ENCODE measurements at regions not wholly inside any gene's neighbourhood (a gene's known extent, or its start where the extent isn't known, plus 50 kb on each side); places are given as distances from the start of the nearest gene placed in this dataset.

GRCh38 chr20:40284611-40285010 is 404.4 kb downstream of the MAFB start:
- 90 to 96% methylated on average over 2 of the region's 2 CpGs for WGBS, 2 donors

GRCh38 chr20:40283689-40284088 is 405.3 kb downstream of the MAFB start:
- intact Hi-C loops (cut with DNase I), result loop anchor here in 1 of 2 donors (10.0 kb wide), 1 partner anchor 401 kb away; the partner anchor contains the start of gene MAFB
- no peak for ATAC-seq (ENCODE audit: low FRiP score)
- no peak for DNase-seq
- WGBS, 2 donors, result 95% methylated on average over 1 of the region's 1 CpG
- Histone ChIP-seq H3K27ac (ENCODE audit: low read depth in 1 of 2, low read length in 2 of 2) (no peak overlapping the region), H3K4me3 (ENCODE audit: low read length in 2 of 2) (no peak overlapping the region), H3K36me3 (ENCODE audit: control insufficient read depth in 1 of 2, insufficient read depth in 2 of 2, low read length in 1 of 2) (no peaks in the 10 kb centered on the region), H3K27me3 (ENCODE audit: control insufficient read depth in 1 of 2, insufficient read depth in 2 of 2, low read length in 1 of 2) (no peaks in the 10 kb centered on the region), H3K9me3 (ENCODE audit: control insufficient read depth, low read length) (no peaks in the 10 kb centered on the region), H3K4me1 (ENCODE audit: control insufficient read depth in 1 of 2, insufficient read depth in 2 of 2, low read length in 2 of 2) (no peaks in the 10 kb centered on the region)

More at GRCh38 chr20:40284611-40285010, 404.4 kb downstream of the MAFB start:
- DNase-seq, result no peak
- ATAC-seq (ENCODE audit: low FRiP score), result no peak
- Histone ChIP-seq H3K27me3 (ENCODE audit: control insufficient read depth in 1 of 2, insufficient read depth in 2 of 2, low read length in 1 of 2) (no peaks in the 10 kb centered on the region), H3K9me3 (ENCODE audit: control insufficient read depth, low read length) (no peaks in the 10 kb centered on the region), H3K4me1 (ENCODE audit: control insufficient read depth in 1 of 2, insufficient read depth in 2 of 2, low read length in 2 of 2) (no peaks in the 10 kb centered on the region), H3K4me3 (ENCODE audit: low read length in 2 of 2) (no peak overlapping the region), H3K36me3 (ENCODE audit: control insufficient read depth in 1 of 2, insufficient read depth in 2 of 2, low read length in 1 of 2) (no peaks in the 10 kb centered on the region), H3K27ac (ENCODE audit: low read depth in 1 of 2, low read length in 2 of 2) (no peak overlapping the region)
- intact Hi-C loops (cut with DNase I), result loop anchor here in 1 of 2 donors (10.0 kb wide), 1 partner anchor 400 kb away; the partner anchor contains the start of gene MAFB

- no peak for ATAC-seq (ENCODE audit: low FRiP score)
- no peaks in the 10 kb centered on the region for H3K9me3 ChIP-seq (ENCODE audit: control insufficient read depth, low read length)
- H3K36me3 ChIP-seq (ENCODE audit: control insufficient read depth in 1 of 2, insufficient read depth in 2 of 2, low read length in 1 of 2), result no peaks in the 10 kb centered on the region
- no peaks in the 10 kb centered on the region for H3K27me3 ChIP-seq (ENCODE audit: control insufficient read depth in 1 of 2, insufficient read depth in 2 of 2, low read length in 1 of 2)
- no peak overlapping the region for H3K4me3 ChIP-seq (ENCODE audit: low read length in 2 of 2)
- no peaks in the 10 kb centered on the region for H3K4me1 ChIP-seq (ENCODE audit: control insufficient read depth in 1 of 2, insufficient read depth in 2 of 2, low read length in 2 of 2)
- 87 to 90% methylated on average over 2 of the region's 2 CpGs for WGBS, 2 donors
- no peak overlapping the region for H3K27ac ChIP-seq (ENCODE audit: low read depth in 1 of 2, low read length in 2 of 2)
- intact Hi-C loops (cut with DNase I), result loop anchor here in 1 of 2 donors (10.0 kb wide), 1 partner anchor 402 kb away; the partner anchor contains the start of gene MAFB
- no peak for DNase-seq
Observed at GRCh38 chr20:40282941-40283340, 406.1 kb downstream of the MAFB start.

GRCh38 chr20:40282541-40282940 is 406.5 kb downstream of the MAFB start:
- Histone ChIP-seq H3K4me3 (ENCODE audit: low read length in 2 of 2) (no peak overlapping the region), H3K9me3 (ENCODE audit: control insufficient read depth, low read length) (no peaks in the 10 kb centered on the region), H3K27ac (ENCODE audit: low read depth in 1 of 2, low read length in 2 of 2) (no peak overlapping the region), H3K36me3 (ENCODE audit: control insufficient read depth in 1 of 2, insufficient read depth in 2 of 2, low read length in 1 of 2) (no peaks in the 10 kb centered on the region), H3K27me3 (ENCODE audit: control insufficient read depth in 1 of 2, insufficient read depth in 2 of 2, low read length in 1 of 2) (no peaks in the 10 kb centered on the region), H3K4me1 (ENCODE audit: control insufficient read depth in 1 of 2, insufficient read depth in 2 of 2, low read length in 2 of 2) (no peaks in the 10 kb centered on the region)
- DNase-seq (no peak), ATAC-seq (ENCODE audit: low FRiP score) (no peak)
- intact Hi-C loops (cut with DNase I), result loop anchor here in 1 of 2 donors (10.0 kb wide), 1 partner anchor 402 kb away; the partner anchor contains the start of gene MAFB
- WGBS, 2 donors, result 41 to 65% methylated on average over 2 of the region's 2 CpGs

- Histone ChIP-seq H3K27ac (ENCODE audit: low read depth in 1 of 2, low read length in 2 of 2) (no peak overlapping the region), H3K4me3 (ENCODE audit: low read length in 2 of 2) (no peak overlapping the region)
- no peak for ATAC-seq (ENCODE audit: low FRiP score)
Observed at GRCh38 chr20:40280616-40281015, 408.4 kb downstream of the MAFB start.

GRCh38 chr20:40279390-40279789 is 409.6 kb downstream of the MAFB start:
- DNase-seq, result peak in 1 of 2 donors; percentile 61

More at GRCh38 chr20:40280616-40281015, 408.4 kb downstream of the MAFB start:
- 96% methylated on average over 4 of the region's 4 CpGs for WGBS, 2 donors
- Histone ChIP-seq H3K36me3 (ENCODE audit: control insufficient read depth in 1 of 2, insufficient read depth in 2 of 2, low read length in 1 of 2) (no peaks in the 10 kb centered on the region), H3K9me3 (ENCODE audit: control insufficient read depth, low read length) (no peaks in the 10 kb centered on the region), H3K27me3 (ENCODE audit: control insufficient read depth in 1 of 2, insufficient read depth in 2 of 2, low read length in 1 of 2) (no peaks in the 10 kb centered on the region), H3K4me1 (ENCODE audit: control insufficient read depth in 1 of 2, insufficient read depth in 2 of 2, low read length in 2 of 2) (no peaks in the 10 kb centered on the region)
- no peak for DNase-seq
- intact Hi-C loops (cut with DNase I), result loop anchor here in 1 of 2 donors (10.0 kb wide), 1 partner anchor 404 kb away; the partner anchor contains the start of gene MAFB

GRCh38 chr20:40278673-40279072 is 410.4 kb downstream of the MAFB start:
- 94 to 97% methylated on average over 3 of the region's 3 CpGs for WGBS, 2 donors
- no peak overlapping the region for H3K27ac ChIP-seq (ENCODE audit: low read depth in 1 of 2, low read length in 2 of 2)
- ATAC-seq (ENCODE audit: low FRiP score), result no peak
- H3K27me3 ChIP-seq (ENCODE audit: control insufficient read depth in 1 of 2, insufficient read depth in 2 of 2, low read length in 1 of 2), result no peaks in the 10 kb centered on the region
- no peaks in the 10 kb centered on the region for H3K9me3 ChIP-seq (ENCODE audit: control insufficient read depth, low read length)
- no peak for DNase-seq
- H3K36me3 ChIP-seq (ENCODE audit: control insufficient read depth in 1 of 2, insufficient read depth in 2 of 2, low read length in 1 of 2), result no peaks in the 10 kb centered on the region
- H3K4me3 ChIP-seq (ENCODE audit: low read length in 2 of 2), result no peak overlapping the region
- intact Hi-C loops (cut with DNase I), result no loop called here
- H3K4me1 ChIP-seq (ENCODE audit: control insufficient read depth in 1 of 2, insufficient read depth in 2 of 2, low read length in 2 of 2), result no peaks in the 10 kb centered on the region

More at GRCh38 chr20:40279390-40279789, 409.6 kb downstream of the MAFB start:
- Histone ChIP-seq H3K27ac (ENCODE audit: low read depth in 1 of 2, low read length in 2 of 2) (no peak overlapping the region), H3K4me3 (ENCODE audit: low read length in 2 of 2) (no peak overlapping the region), H3K27me3 (ENCODE audit: control insufficient read depth in 1 of 2, insufficient read depth in 2 of 2, low read length in 1 of 2) (no peaks in the 10 kb centered on the region), H3K4me1 (ENCODE audit: control insufficient read depth in 1 of 2, insufficient read depth in 2 of 2, low read length in 2 of 2) (no peaks in the 10 kb centered on the region), H3K36me3 (ENCODE audit: control insufficient read depth in 1 of 2, insufficient read depth in 2 of 2, low read length in 1 of 2) (no peaks in the 10 kb centered on the region), H3K9me3 (ENCODE audit: control insufficient read depth, low read length) (no peaks in the 10 kb centered on the region)
- peak; percentile 73 for ATAC-seq (ENCODE audit: low FRiP score)
- 73 to 78% methylated on average over 1 of the region's 1 CpG for WGBS, 2 donors
- intact Hi-C loops (cut with DNase I), result no loop called here

GRCh38 chr20:40276301-40276700 is 412.7 kb downstream of the MAFB start:
- Histone ChIP-seq H3K27me3 (ENCODE audit: control insufficient read depth in 1 of 2, insufficient read depth in 2 of 2, low read length in 1 of 2) (no peaks in the 10 kb centered on the region), H3K9me3 (ENCODE audit: control insufficient read depth, low read length) (no peaks in the 10 kb centered on the region), H3K27ac (ENCODE audit: low read depth in 1 of 2, low read length in 2 of 2) (no peak overlapping the region), H3K4me3 (ENCODE audit: low read length in 2 of 2) (no peak overlapping the region), H3K4me1 (ENCODE audit: control insufficient read depth in 1 of 2, insufficient read depth in 2 of 2, low read length in 2 of 2) (no peaks in the 10 kb centered on the region), H3K36me3 (ENCODE audit: control insufficient read depth in 1 of 2, insufficient read depth in 2 of 2, low read length in 1 of 2) (no peaks in the 10 kb centered on the region)
- peak in 1 of 2 donors; percentile 61 for DNase-seq
- ATAC-seq (ENCODE audit: low FRiP score), result peak; percentile 79
- intact Hi-C loops (cut with DNase I), result no loop called here
- 92 to 93% methylated on average over 4 of the region's 4 CpGs for WGBS, 2 donors

GRCh38 chr20:40275738-40276137 is 413.3 kb downstream of the MAFB start:
- DNase-seq (no peak), ATAC-seq (ENCODE audit: low FRiP score) (peak; percentile 54)
- H3K4me1 ChIP-seq (ENCODE audit: control insufficient read depth in 1 of 2, insufficient read depth in 2 of 2, low read length in 2 of 2), result no peaks in the 10 kb centered on the region
- H3K36me3 ChIP-seq (ENCODE audit: control insufficient read depth in 1 of 2, insufficient read depth in 2 of 2, low read length in 1 of 2), result no peaks in the 10 kb centered on the region
- intact Hi-C loops (cut with DNase I), result no loop called here
- 87 to 91% methylated on average over 10 of the region's 10 CpGs for WGBS, 2 donors
- H3K4me3 ChIP-seq (ENCODE audit: low read length in 2 of 2), result no peak overlapping the region
- no peaks in the 10 kb centered on the region for H3K27me3 ChIP-seq (ENCODE audit: control insufficient read depth in 1 of 2, insufficient read depth in 2 of 2, low read length in 1 of 2)
- no peaks in the 10 kb centered on the region for H3K9me3 ChIP-seq (ENCODE audit: control insufficient read depth, low read length)
- no peak overlapping the region for H3K27ac ChIP-seq (ENCODE audit: low read depth in 1 of 2, low read length in 2 of 2)
